Erythroblast (primary cell): ENCODE measurements at regions not wholly inside any gene's neighbourhood (a gene's known extent, or its start where the extent isn't known, plus 50 kb on each side); places are given as distances from the start of the nearest gene placed in this dataset.

Source experiments
- DNase-seq, 2 experiments: peaks; one replicate each; lab custom pipeline; 2025; lab: John Stamatoyannopoulos, UW
- GATA1 ChIP-seq: IDR thresholded peaks from 2 replicates; pipeline ENCODE4 v1.6.1; 2011; ENCODE audit warnings: low read depth, mild to moderate bottlenecking, control low read depth, low read length, moderate library complexity
- POLR2A ChIP-seq: IDR thresholded peaks from 2 replicates; pipeline ENCODE4 v1.6.1; 2011; ENCODE audit warnings: mild to moderate bottlenecking, low read length

DNA sequence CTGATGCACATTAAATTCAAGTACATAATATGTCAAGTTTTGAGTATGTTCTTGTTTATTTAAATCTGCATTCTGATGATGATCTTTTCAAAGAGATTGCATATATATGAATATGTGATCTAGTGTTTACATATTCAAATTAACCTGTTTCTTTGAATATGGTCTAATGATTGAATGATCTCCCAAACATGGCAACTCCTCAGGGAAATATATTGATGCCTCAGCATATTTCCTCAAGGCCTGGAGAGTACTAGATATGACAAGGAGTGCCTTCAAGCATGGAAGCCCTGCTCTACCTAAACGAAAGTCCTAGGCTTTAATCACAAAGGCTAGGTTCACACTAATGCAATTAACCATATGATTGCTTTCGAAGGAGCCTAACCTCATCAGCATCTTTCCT is 532.8 kb downstream of the ZIC1 start:
- no peak for DNase-seq
- TF ChIP-seq GATA1 (no peak), POLR2A (no peak)

- no peak for DNase-seq
- TF ChIP-seq GATA1 = no peak
- no peak for TF ChIP-seq POLR2A
Observed at GRCh38 chr3:147943265-147943945, 534.2 kb downstream of the ZIC1 start.

- no peak for DNase-seq
- TF ChIP-seq POLR2A (no peak), GATA1 (no peak)
Observed at GRCh38 chr3:147945968-147946519, 536.9 kb downstream of the ZIC1 start.

DNA sequence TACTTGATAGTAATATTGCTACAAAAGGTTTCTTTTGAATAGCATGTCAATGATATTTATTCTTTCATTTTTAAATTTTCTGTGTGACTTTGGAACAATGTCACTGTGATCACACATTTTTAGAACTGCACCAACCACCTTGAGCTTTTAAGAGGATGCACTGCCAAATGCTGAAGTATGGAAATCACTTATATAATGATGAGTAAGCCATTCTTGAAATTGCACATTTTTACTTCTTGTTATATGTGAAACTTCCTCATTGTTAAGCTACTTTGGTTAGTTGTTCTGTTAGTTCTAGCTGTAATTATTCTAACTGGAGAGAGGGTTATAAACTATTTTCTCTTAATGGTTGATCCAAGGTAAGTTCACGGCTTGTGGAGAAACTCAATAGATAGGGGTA is 547.5 kb downstream of the ZIC1 start:
- TF ChIP-seq GATA1 (no peak), POLR2A (no peak)
- DNase-seq = no peak

GRCh38 chr3:147958754-147959153 is 549.6 kb downstream of the ZIC1 start:
- TF ChIP-seq POLR2A = no peak

GRCh38 chr3:147960786-147961185 is 551.6 kb downstream of the ZIC1 start:
- no peak for DNase-seq
- TF ChIP-seq POLR2A = no peak

More at GRCh38 chr3:147958754-147959153, 549.6 kb downstream of the ZIC1 start:
- DNase-seq = no peak

DNA sequence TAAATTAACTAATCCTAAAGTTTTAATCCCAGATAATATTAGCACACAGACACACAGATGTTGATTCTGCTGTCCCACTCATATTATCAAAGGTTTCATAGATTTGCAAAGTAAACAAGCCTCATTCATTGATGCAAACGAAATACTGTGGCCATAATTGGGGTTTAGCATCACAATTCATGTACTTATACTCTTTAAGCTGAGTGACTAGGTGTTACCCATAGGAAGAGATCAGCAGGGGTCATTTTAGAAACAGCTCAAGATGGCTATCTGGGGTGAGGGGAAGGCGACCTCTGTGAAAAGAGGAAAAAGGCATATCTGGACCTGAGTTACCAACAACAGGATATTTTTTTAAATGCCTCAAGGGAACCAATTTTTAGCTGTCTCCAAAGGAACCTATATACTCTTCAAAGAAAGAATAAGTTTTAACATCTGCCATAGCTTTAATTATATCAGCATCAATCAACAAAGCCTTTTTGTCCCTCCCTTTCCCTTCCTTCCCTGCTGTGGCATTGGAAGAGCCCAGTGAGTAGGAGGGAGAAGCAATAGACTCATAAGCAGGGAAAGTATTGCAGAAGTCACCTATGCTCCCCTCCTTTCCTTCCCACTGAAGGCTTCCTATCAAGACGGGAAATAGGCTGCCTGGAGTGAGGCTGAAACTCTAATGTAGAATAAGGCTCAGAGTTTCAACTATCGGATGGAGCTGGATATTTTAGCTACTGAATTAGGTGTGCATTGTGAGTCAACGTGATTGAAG is 553.4 kb downstream of the ZIC1 start:
- no peak for DNase-seq
- TF ChIP-seq GATA1 = no peak
- no peak for TF ChIP-seq POLR2A

DNA sequence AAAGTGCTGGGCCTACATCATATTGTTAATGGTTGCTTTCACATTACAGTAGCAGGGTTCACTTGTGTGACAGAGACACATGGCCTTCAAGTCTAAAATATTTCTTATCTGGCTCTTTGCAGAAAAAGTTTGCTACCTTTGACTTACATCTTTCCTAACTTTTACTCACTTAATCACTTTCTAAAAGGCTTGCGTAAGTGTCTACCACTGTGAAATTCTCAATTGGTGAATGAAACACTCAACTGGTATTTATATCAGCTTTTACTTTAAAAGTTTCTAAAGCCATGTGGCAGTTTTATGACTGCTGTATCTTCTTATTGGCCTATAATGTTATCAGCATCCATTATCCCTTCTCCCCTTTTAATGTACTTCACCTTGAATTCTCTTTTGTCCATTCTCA is 554.5 kb downstream of the ZIC1 start:
- DNase-seq = no peak
- TF ChIP-seq GATA1 = no peak
- no peak for TF ChIP-seq POLR2A

GRCh38 chr3:147975165-147975564 is 566.0 kb downstream of the ZIC1 start:
- TF ChIP-seq GATA1 (no peak), POLR2A (no peak)
- DNase-seq = no peak

DNA sequence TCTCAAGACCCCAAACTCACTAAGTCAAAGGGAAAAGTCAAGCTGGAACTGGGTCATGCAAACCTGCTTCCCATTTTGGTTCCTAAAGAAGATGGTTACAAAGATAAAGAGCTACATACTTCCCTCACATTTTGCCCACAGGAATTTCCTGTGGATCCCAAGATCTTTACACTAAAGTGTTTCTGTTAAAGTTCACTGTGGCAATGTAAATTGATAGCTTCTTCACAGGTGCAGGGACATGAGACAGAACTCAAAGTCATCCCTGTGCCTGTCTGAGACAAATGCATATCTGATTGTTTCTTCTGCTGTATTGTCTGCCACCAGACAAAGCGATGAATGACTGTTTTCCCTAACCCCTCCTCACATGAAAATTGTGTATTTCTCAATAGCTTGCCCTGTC is 567.8 kb downstream of the ZIC1 start:
- TF ChIP-seq POLR2A = no peak
- no peak for TF ChIP-seq GATA1
- DNase-seq = no peak

DNA sequence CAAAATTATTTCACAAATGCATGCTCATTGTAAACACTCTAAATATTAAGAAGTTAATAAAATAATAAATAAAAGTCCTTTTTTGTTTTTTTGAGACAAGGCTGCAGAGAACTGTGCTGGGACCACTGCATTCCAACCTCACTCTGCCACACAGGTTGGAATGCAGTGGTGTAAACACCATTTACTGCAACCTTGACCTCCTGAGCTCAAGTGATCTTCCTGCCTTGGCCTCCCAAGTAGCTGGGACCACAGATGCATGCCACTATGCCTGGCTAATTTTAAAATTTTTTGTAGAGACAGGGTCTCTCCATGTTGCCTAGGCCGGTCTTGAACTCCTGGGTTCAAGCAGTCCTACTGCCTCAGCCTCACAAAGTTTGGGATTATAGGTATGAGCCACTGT is 578.4 kb downstream of the ZIC1 start:
- no peak for TF ChIP-seq POLR2A
- TF ChIP-seq GATA1 = no peak

GRCh38 chr3:147989344-147989743 is 580.2 kb downstream of the ZIC1 start:
- TF ChIP-seq GATA1 = no peak
- no peak for DNase-seq

More for the DNA sequence above, 578.4 kb downstream of the ZIC1 start:
- DNase-seq = no peak

DNA sequence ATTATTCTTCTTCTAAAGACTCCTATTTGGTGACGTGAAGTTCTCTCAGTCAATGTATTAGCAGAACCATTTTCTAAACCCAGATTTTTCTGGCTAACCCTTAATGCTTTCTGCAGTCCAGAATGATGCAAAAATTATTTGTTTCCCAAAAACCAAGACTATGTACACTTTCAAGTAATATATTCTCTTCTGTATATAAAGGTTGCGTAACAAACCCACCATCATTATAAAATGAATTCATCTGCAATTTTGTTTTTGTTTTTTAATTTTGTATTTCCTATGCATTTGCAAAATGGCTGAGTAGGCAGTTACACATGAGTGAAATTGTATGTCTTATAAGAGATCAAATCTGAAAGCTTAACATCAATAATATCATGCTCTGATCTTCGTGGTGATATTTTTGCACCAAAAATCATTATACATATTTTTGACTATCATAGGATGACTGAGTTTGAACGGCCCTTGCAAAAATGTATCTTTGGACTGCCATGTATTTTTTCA is 593.6 kb downstream of the ZIC1 start:
- no peak for DNase-seq
- TF ChIP-seq GATA1 (no peak), POLR2A (no peak)

- no peak for DNase-seq
- TF ChIP-seq GATA1 (no peak), POLR2A (no peak)
Observed at GRCh38 chr3:148004331-148004730, 595.2 kb downstream of the ZIC1 start.

DNA sequence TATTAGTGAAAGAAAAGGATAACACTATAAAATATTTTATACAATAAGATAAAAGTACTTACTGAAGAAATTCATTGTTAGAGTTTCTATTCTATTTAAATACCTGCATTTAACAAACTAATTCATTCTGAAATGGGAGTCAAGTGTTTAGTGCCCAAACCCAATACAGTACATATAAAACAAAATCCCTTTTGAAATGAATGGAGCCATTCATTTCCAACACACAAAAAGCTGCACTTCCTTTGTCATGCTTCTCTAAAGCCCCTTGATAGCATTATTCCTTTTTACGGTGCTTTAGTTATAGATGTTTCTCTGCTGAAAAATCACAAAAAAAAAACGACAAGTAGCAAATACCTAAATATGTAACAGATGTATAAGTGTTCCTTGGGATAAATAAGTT is 596.3 kb downstream of the ZIC1 start:
- no peak for TF ChIP-seq POLR2A
- no peak for TF ChIP-seq GATA1
- no peak for DNase-seq
